Nephron progenitor cell (in vitro differentiated cells): ENCODE measurements at regions not wholly inside any gene's neighbourhood (a gene's known extent, or its start where the extent isn't known, plus 50 kb on each side); places are given as distances from the start of the nearest gene placed in this dataset.

Source experiments
- DNase-seq: peaks from one replicate; pipeline ENCODE4 v3.0.0; 2021
- H3K27ac Mint-ChIP-seq: 2 replicates; pipeline ENCODE4 v1.8.0; 2021; ENCODE audit warnings: mild to moderate bottlenecking, moderate library complexity, mixed read lengths
- H3K27me3 Mint-ChIP-seq: 2 replicates; pipeline ENCODE4 v1.8.0; 2021; ENCODE audit warnings: mild to moderate bottlenecking, low read depth, mixed read lengths; ENCODE audit not compliant: poor library complexity
- H3K36me3 Mint-ChIP-seq: 2 replicates; pipeline ENCODE4 v1.8.0; 2021; ENCODE audit warnings: low read depth, mixed read lengths
- H3K4me1 Mint-ChIP-seq: 2 replicates; pipeline ENCODE4 v1.8.0; 2021; ENCODE audit warnings: mixed read lengths
- H3K4me3 Mint-ChIP-seq: 2 replicates; pipeline ENCODE4 v1.8.0; 2021; ENCODE audit warnings: mild to moderate bottlenecking, moderate library complexity, mixed read lengths
- H3K9me3 Mint-ChIP-seq: 2 replicates; pipeline ENCODE4 v1.8.0; 2021; ENCODE audit warnings: mild to moderate bottlenecking, moderate library complexity, mixed read lengths
- CTCF ChIP-seq: fragments of 200-600 bp; sonication (generic); IDR thresholded peaks from 2 replicates; pipeline ENCODE4 v1.5.0; 2021; ENCODE audit warnings: antibody characterized with exemption

GRCh38 chr21:17900281-17900989 lies 81.3 kb upstream of the C21orf91 start:
- Mint-ChIP-seq H3K9me3 (peaks cover 57% of the 10 kb centered on the region), H3K27me3 (no peaks in the 10 kb centered on the region), H3K27ac (no peak overlapping the region), H3K36me3 (peaks cover 9% of the 10 kb centered on the region), H3K4me3 (no peak overlapping the region), H3K4me1 (peaks cover 5% of the 10 kb centered on the region)
- no peak for DNase-seq
- TF ChIP-seq CTCF, result no peak

- no peak for TF ChIP-seq CTCF
- H3K27ac Mint-ChIP-seq, result no peak overlapping the region
- no peak for DNase-seq
- no peak overlapping the region for H3K4me3 Mint-ChIP-seq
- H3K27me3 Mint-ChIP-seq, result peaks cover 3% of the 10 kb centered on the region
- H3K4me1 Mint-ChIP-seq, result no peaks in the 10 kb centered on the region
- no peaks in the 10 kb centered on the region for H3K9me3 Mint-ChIP-seq
- H3K36me3 Mint-ChIP-seq, result no peaks in the 10 kb centered on the region
These were observed 70.0 kb upstream of the C21orf91 start for GRCh38 chr21:17889171-17889570.

- H3K27ac Mint-ChIP-seq, result no peak overlapping the region
- no peak for DNase-seq
- H3K36me3 Mint-ChIP-seq, result no peaks in the 10 kb centered on the region
- no peak for TF ChIP-seq CTCF
- H3K27me3 Mint-ChIP-seq, result peaks cover 2% of the 10 kb centered on the region
- no peaks in the 10 kb centered on the region for H3K4me1 Mint-ChIP-seq
- H3K4me3 Mint-ChIP-seq, result no peak overlapping the region
- peaks cover 15% of the 10 kb centered on the region for H3K9me3 Mint-ChIP-seq
These were observed 50.0 kb upstream of the C21orf91 start for GRCh38 chr21:17869115-17869514.
